ENCODE measurements at regions not wholly inside any gene's neighbourhood (a gene's known extent, or its start where the extent isn't known, plus 50 kb on each side); places are given as distances from the start of the nearest gene placed in this dataset.

DNA sequence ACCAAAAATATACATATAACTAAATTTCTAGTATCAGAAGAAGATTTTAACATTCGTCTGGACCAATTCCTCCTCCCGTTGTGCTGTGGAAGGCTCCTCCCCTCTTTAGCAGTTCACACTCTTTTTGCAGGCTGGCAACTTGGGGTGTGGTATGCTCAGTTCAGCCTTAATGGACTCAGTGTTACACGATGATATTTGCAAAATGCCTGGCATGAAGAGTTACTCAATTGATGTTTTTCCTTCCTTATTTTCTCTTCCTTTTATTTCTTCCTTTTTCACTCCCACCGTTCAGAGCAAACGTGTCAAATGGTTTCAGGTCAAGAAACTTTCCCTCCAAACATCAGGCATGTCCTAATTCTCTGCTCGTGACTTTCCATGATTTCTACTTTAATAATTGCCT lies 248.3 kb downstream of the PHF14 start:
- TF ChIP-seq, protein P1, sequence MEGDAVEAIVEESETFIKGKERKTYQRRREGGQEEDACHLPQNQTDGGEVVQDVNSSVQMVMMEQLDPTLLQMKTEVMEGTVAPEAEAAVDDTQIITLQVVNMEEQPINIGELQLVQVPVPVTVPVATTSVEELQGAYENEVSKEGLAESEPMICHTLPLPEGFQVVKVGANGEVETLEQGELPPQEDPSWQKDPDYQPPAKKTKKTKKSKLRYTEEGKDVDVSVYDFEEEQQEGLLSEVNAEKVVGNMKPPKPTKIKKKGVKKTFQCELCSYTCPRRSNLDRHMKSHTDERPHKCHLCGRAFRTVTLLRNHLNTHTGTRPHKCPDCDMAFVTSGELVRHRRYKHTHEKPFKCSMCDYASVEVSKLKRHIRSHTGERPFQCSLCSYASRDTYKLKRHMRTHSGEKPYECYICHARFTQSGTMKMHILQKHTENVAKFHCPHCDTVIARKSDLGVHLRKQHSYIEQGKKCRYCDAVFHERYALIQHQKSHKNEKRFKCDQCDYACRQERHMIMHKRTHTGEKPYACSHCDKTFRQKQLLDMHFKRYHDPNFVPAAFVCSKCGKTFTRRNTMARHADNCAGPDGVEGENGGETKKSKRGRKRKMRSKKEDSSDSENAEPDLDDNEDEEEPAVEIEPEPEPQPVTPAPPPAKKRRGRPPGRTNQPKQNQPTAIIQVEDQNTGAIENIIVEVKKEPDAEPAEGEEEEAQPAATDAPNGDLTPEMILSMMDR (IDR thresholded peaks at IDR 0.05; ENCODE audit: insufficient read depth, low read depth, low read length) = no peak
- TF ChIP-seq EZH2 (IDR thresholded peaks at IDR 0.05; ENCODE audit: insufficient read depth, low read length) = no peak

All from astrocyte (in vitro differentiated cells and primary cell).